Endodermal cell (in vitro differentiated cells): ENCODE measurements at regions not wholly inside any gene's neighbourhood (a gene's known extent, or its start where the extent isn't known, plus 50 kb on each side); places are given as distances from the start of the nearest gene placed in this dataset.

Experiments
- DNase-seq: peaks from one replicate; pipeline ENCODE4 v3.0.0-alpha.2; 2017
- H3K27ac ChIP-seq: 2 replicates; pipeline ENCODE4 v1.5.1; 2013; ENCODE audit warnings: mild to moderate bottlenecking, low read depth, low read length, moderate library complexity
- H3K27me3 ChIP-seq: 2 replicates; pipeline ENCODE4 v1.6.1; 2013; ENCODE audit warnings: mild to moderate bottlenecking, low read length, moderate library complexity; ENCODE audit not compliant: insufficient read depth, control insufficient read depth, poor library complexity, severe bottlenecking
- H3K36me3 ChIP-seq: 2 replicates; pipeline ENCODE4 v1.7.0; 2013; ENCODE audit warnings: mild to moderate bottlenecking, low read length, moderate library complexity; ENCODE audit not compliant: control insufficient read depth, insufficient read depth
- H3K4me1 ChIP-seq: one replicate; pipeline ENCODE4 v1.7.0; 2013; ENCODE audit warnings: low read length; ENCODE audit not compliant: control insufficient read depth, insufficient read depth
- H3K4me3 ChIP-seq: 2 replicates; pipeline ENCODE4 v1.5.1; 2013; ENCODE audit warnings: mild to moderate bottlenecking, low read length, moderate library complexity
- H3K9ac ChIP-seq: 2 replicates; pipeline ENCODE4 v1.6.1; 2013; ENCODE audit warnings: mild to moderate bottlenecking, low read length, moderate library complexity; ENCODE audit not compliant: poor library complexity, severe bottlenecking; ENCODE audit errors: extremely low read depth
- H3K9me3 ChIP-seq: 2 replicates; pipeline ENCODE4 v1.6.1; 2013; ENCODE audit warnings: mild to moderate bottlenecking, low read length, moderate library complexity; ENCODE audit not compliant: control insufficient read depth
- H3K27ac Mint-ChIP-seq: 2 replicates; pipeline ENCODE4 v1.8.0; 2020; ENCODE audit warnings: mixed read lengths
- H3K27me3 Mint-ChIP-seq: 2 replicates; pipeline ENCODE4 v1.8.0; 2021; ENCODE audit warnings: mild to moderate bottlenecking, mixed read lengths; ENCODE audit not compliant: insufficient read depth
- H3K36me3 Mint-ChIP-seq: 2 replicates; pipeline ENCODE4 v1.8.0; 2020; ENCODE audit warnings: low read depth, mixed read lengths
- H3K4me1 Mint-ChIP-seq: 2 replicates; pipeline ENCODE4 v1.8.0; 2020; ENCODE audit warnings: mixed read lengths
- H3K4me3 Mint-ChIP-seq: 2 replicates; pipeline ENCODE4 v1.8.0; 2020; ENCODE audit warnings: mild to moderate bottlenecking, moderate library complexity, mixed read lengths
- H3K9me3 Mint-ChIP-seq: 2 replicates; pipeline ENCODE4 v1.8.0; 2020; ENCODE audit warnings: mild to moderate bottlenecking, mixed read lengths
- CTCF ChIP-seq: fragments of 200-600 bp; sonication (generic); conservative IDR thresholded peaks from 2 replicates; pipeline ENCODE4 v1.5.0; 2021; ENCODE audit warnings: antibody characterized with exemption, mild to moderate bottlenecking
- WGBS, 2 experiments: methylation state at CpG; one replicate each; pipeline versions ENCODE4 v1.1.5 to v1.1.7; 2013; ENCODE audit warnings: missing lambda C conversion rate in 2 of 2, mixed read lengths in 1 of 2; ENCODE audit not compliant: insufficient coverage in 1 of 2, insufficient read length in 1 of 2; 5-methylcytosine and 5-hydroxymethylcytosine counted together

GRCh38 chrX:117808426-117808825 is 308.2 kb downstream of the KLHL13 start:
- Mint-ChIP-seq H3K27ac (no peak overlapping the region), H3K9me3 (peaks cover 60% of the 10 kb centered on the region), H3K4me3 (no peak overlapping the region), H3K36me3 (no peaks in the 10 kb centered on the region), H3K27me3 (no peaks in the 10 kb centered on the region), H3K4me1 (no peaks in the 10 kb centered on the region)
- Histone ChIP-seq H3K27me3 (no peaks in the 10 kb centered on the region), H3K9ac (no peak overlapping the region), H3K36me3 (no peaks in the 10 kb centered on the region), H3K4me1 (no peaks in the 10 kb centered on the region), H3K4me3 (no peak overlapping the region), H3K27ac (no peak overlapping the region), H3K9me3 (no peaks in the 10 kb centered on the region)
- peak; percentile 14 for TF ChIP-seq CTCF
- DNase-seq: peak; percentile 47
- 86% methylated on average over 3 of the region's 3 CpGs; no CpG with 5 or more reads in 1 of the 2 experiments for WGBS, 2 experiments

- Mint-ChIP-seq H3K27me3 (no peaks in the 10 kb centered on the region), H3K4me3 (no peak overlapping the region), H3K9me3 (peaks cover 45% of the 10 kb centered on the region), H3K27ac (no peak overlapping the region), H3K36me3 (no peaks in the 10 kb centered on the region), H3K4me1 (no peaks in the 10 kb centered on the region)
- Histone ChIP-seq H3K27me3 (no peaks in the 10 kb centered on the region), H3K27ac (no peak overlapping the region), H3K9me3 (no peaks in the 10 kb centered on the region), H3K4me1 (no peaks in the 10 kb centered on the region), H3K9ac (no peak overlapping the region), H3K36me3 (no peaks in the 10 kb centered on the region), H3K4me3 (no peak overlapping the region)
- WGBS, 2 experiments: 77 to 100% methylated on average over 1 of the region's 1 CpG
- no peak for TF ChIP-seq CTCF
- no peak for DNase-seq
Measured at GRCh38 chrX:117803463-117803862, 313.1 kb downstream of the KLHL13 start.

- H3K36me3 ChIP-seq: no peaks in the 10 kb centered on the region
- DNase-seq: no peak
- H3K4me1 ChIP-seq: no peaks in the 10 kb centered on the region
- no peak overlapping the region for H3K9ac ChIP-seq
- no peaks in the 10 kb centered on the region for H3K4me1 Mint-ChIP-seq
- H3K4me3 ChIP-seq: no peak overlapping the region
- H3K27me3 Mint-ChIP-seq: no peaks in the 10 kb centered on the region
- H3K27ac ChIP-seq: no peak overlapping the region
- no peaks in the 10 kb centered on the region for H3K27me3 ChIP-seq
- peaks cover 42% of the 10 kb centered on the region for H3K9me3 Mint-ChIP-seq
- 93% methylated on average over 2 of the region's 2 CpGs; no CpG with 5 or more reads in 1 of the 2 experiments for WGBS, 2 experiments
- no peaks in the 10 kb centered on the region for H3K36me3 Mint-ChIP-seq
- TF ChIP-seq CTCF: no peak
- no peak overlapping the region for H3K4me3 Mint-ChIP-seq
- no peaks in the 10 kb centered on the region for H3K9me3 ChIP-seq
- H3K27ac Mint-ChIP-seq: no peak overlapping the region
Measured at GRCh38 chrX:117788339-117788738, 328.3 kb downstream of the KLHL13 start.
